ENCODE measurements at regions not wholly inside any gene's neighbourhood (a gene's known extent, or its start where the extent isn't known, plus 50 kb on each side); places are given as distances from the start of the nearest gene placed in this dataset.

GRCh38 chr22:35197071-35197470 lies 60.2 kb upstream of the HMGXB4 start:
- WGBS, 2 donors, result 33 to 40% methylated on average over 4 of the region's 4 CpGs

GRCh38 chr22:35197886-35198285 lies 59.4 kb upstream of the HMGXB4 start:
- WGBS, 2 donors, result 27 to 34% methylated on average over 3 of the region's 3 CpGs
- TF ChIP-seq CTCF (IDR thresholded peaks at IDR 0.05) (no peak), POLR2A (IDR thresholded peaks at IDR 0.05) (no peak)
- Histone ChIP-seq H3K27ac (no peak overlapping the region), H3K27me3 (no peaks in the 10 kb centered on the region), H3K4me1 (no peaks in the 10 kb centered on the region), H3K9me3 (no peaks in the 10 kb centered on the region), H3K36me3 (replicated peaks in 1 of 2; ENCODE audit: insufficient read depth in 1 of 2, low read depth in 2 of 2) (no peaks in the 10 kb centered on the region), H3K4me3 (no peak overlapping the region)
- ATAC-seq (no peak), DNase-seq (no peak)
- intact Hi-C loops (cut with DNase I), result no loop called here

More at GRCh38 chr22:35197071-35197470, 60.2 kb upstream of the HMGXB4 start:
- Histone ChIP-seq H3K4me1 (no peaks in the 10 kb centered on the region), H3K4me3 (no peak overlapping the region), H3K9me3 (no peaks in the 10 kb centered on the region), H3K27me3 (no peaks in the 10 kb centered on the region), H3K36me3 (replicated peaks in 1 of 2; ENCODE audit: insufficient read depth in 1 of 2, low read depth in 2 of 2) (no peaks in the 10 kb centered on the region), H3K27ac (no peak overlapping the region)
- DNase-seq, result no peak
- intact Hi-C loops (cut with DNase I), result no loop called here
- TF ChIP-seq CTCF (IDR thresholded peaks at IDR 0.05), result no peak
- no peak for TF ChIP-seq POLR2A (IDR thresholded peaks at IDR 0.05)
- no peak for ATAC-seq

GRCh38 chr22:35198738-35199137 lies 58.6 kb upstream of the HMGXB4 start:
- WGBS, 2 donors, result 42 to 43% methylated on average over 4 of the region's 4 CpGs
- Histone ChIP-seq H3K27ac (no peak overlapping the region), H3K9me3 (no peaks in the 10 kb centered on the region), H3K4me1 (no peaks in the 10 kb centered on the region), H3K4me3 (no peak overlapping the region), H3K36me3 (replicated peaks in 1 of 2; ENCODE audit: insufficient read depth in 1 of 2, low read depth in 2 of 2) (no peaks in the 10 kb centered on the region), H3K27me3 (no peaks in the 10 kb centered on the region)
- ATAC-seq (no peak), DNase-seq (no peak)
- intact Hi-C loops (cut with DNase I), result no loop called here
- TF ChIP-seq POLR2A (IDR thresholded peaks at IDR 0.05) (no peak), CTCF (IDR thresholded peaks at IDR 0.05) (no peak)

GRCh38 chr22:35202376-35202775 lies 54.9 kb upstream of the HMGXB4 start:
- Histone ChIP-seq H3K9me3 (no peaks in the 10 kb centered on the region), H3K36me3 (replicated peaks in 1 of 2; ENCODE audit: insufficient read depth in 1 of 2, low read depth in 2 of 2) (no peaks in the 10 kb centered on the region), H3K27ac (no peak overlapping the region), H3K4me1 (no peaks in the 10 kb centered on the region), H3K4me3 (no peak overlapping the region), H3K27me3 (no peaks in the 10 kb centered on the region)
- intact Hi-C loops (cut with DNase I), result no loop called here
- TF ChIP-seq CTCF (IDR thresholded peaks at IDR 0.05) (no peak), POLR2A (IDR thresholded peaks at IDR 0.05) (no peak)
- ATAC-seq (no peak), DNase-seq (no peak)

GRCh38 chr22:35203583-35203982 lies 53.7 kb upstream of the HMGXB4 start:
- H3K4me1 ChIP-seq, result no peaks in the 10 kb centered on the region
- WGBS, 2 donors, result 59 to 80% methylated on average over 1 to 2 of the region's 2 CpGs
- TF ChIP-seq POLR2A (IDR thresholded peaks at IDR 0.05) (no peak), CTCF (IDR thresholded peaks at IDR 0.05) (no peak)
- DNase-seq (no peak), ATAC-seq (no peak)
- intact Hi-C loops (cut with DNase I), result no loop called here
- no peaks in the 10 kb centered on the region for H3K27me3 ChIP-seq
- no peaks in the 10 kb centered on the region for H3K36me3 ChIP-seq (replicated peaks in 1 of 2; ENCODE audit: insufficient read depth in 1 of 2, low read depth in 2 of 2)
- H3K27ac ChIP-seq, result no peak overlapping the region
- no peaks in the 10 kb centered on the region for H3K9me3 ChIP-seq
- H3K4me3 ChIP-seq, result no peak overlapping the region
